Naive thymus-derived CD4-positive, alpha-beta T cell (primary cell): ENCODE measurements at regions not wholly inside any gene's neighbourhood (a gene's known extent, or its start where the extent isn't known, plus 50 kb on each side); places are given as distances from the start of the nearest gene placed in this dataset.

Experiments used
- ATAC-seq: fragments of 150-1000 bp; cut with Tn5 transposase; 2 replicates; pipeline ENCODE4 v1.10.0; 2021; ENCODE audit warnings: mild to moderate bottlenecking, moderate library complexity
- CTCF ChIA-PET: fragments of 350-600 bp; sonication (Branson Sonifier 250); formaldehyde crosslinking; loops from one replicate; lab custom pipeline; 2021; ENCODE audit warnings: antibody characterized with exemption; lab: Charles Lee
- POLR2A ChIA-PET: fragments of 350-600 bp; sonication (Branson Sonifier 250); formaldehyde crosslinking; loops from one replicate; lab custom pipeline; 2021; ENCODE audit warnings: antibody characterized with exemption, inconsistent platforms; lab: Charles Lee
- DNase-seq, 9 donors: peaks; one replicate each; pipeline versions ENCODE4 v3.0.0 to v3.0.0-alpha.2; 2020 to 2022; ENCODE audit warnings: mixed read lengths in 1 of 9
- H3K27ac ChIP-seq: one replicate; pipeline ENCODE4 v1.7.0; 2013; ENCODE audit warnings: mild to moderate bottlenecking, low read depth, low read length, moderate library complexity
- H3K27me3 ChIP-seq, 2 donors: one replicate each; pipeline ENCODE4 v1.7.0; 2013; ENCODE audit warnings: low read length in 2 of 2, mild to moderate bottlenecking in 2 of 2, moderate library complexity in 2 of 2; ENCODE audit not compliant: control insufficient read depth in 2 of 2, insufficient read depth in 2 of 2
- H3K36me3 ChIP-seq, 3 experiments: 1 replicate in 2 of 3; 2 replicates in 1 of 3; pipeline ENCODE4 v1.7.0; 2013; ENCODE audit warnings: low read length in 3 of 3, mild to moderate bottlenecking in 3 of 3, moderate library complexity in 1 of 3; ENCODE audit not compliant: insufficient read depth in 3 of 3, control insufficient read depth in 2 of 3
- H3K4me1 ChIP-seq, 2 donors: one replicate each; pipeline ENCODE4 v1.7.0; 2013; ENCODE audit warnings: low read length in 2 of 2, mild to moderate bottlenecking in 2 of 2, moderate library complexity in 1 of 2; ENCODE audit not compliant: control insufficient read depth in 2 of 2, insufficient read depth in 2 of 2
- H3K4me3 ChIP-seq: 2 replicates; pipeline ENCODE4 v1.7.0; 2013; ENCODE audit warnings: mild to moderate bottlenecking, low read length
- H3K9me3 ChIP-seq, 3 experiments: 1 replicate in 2 of 3; 2 replicates in 1 of 3; pipeline ENCODE4 v1.7.0; 2013; ENCODE audit warnings: low read length in 3 of 3; ENCODE audit not compliant: control insufficient read depth in 2 of 3
- H3K27ac Mint-ChIP-seq, 9 donors: one replicate each; pipeline ENCODE4 v1.8.0; 2020 to 2022; ENCODE audit warnings: mixed read lengths in 9 of 9, mild to moderate bottlenecking in 8 of 9, moderate library complexity in 5 of 9, inconsistent platforms in 2 of 9
- H3K27me3 Mint-ChIP-seq, 5 donors: one replicate each; pipeline ENCODE4 v1.8.0; 2021 to 2022; ENCODE audit warnings: mixed read lengths in 5 of 5, mild to moderate bottlenecking in 1 of 5
- H3K36me3 Mint-ChIP-seq, 5 donors: one replicate each; pipeline ENCODE4 v1.8.0; 2020 to 2022; ENCODE audit warnings: mixed read lengths in 5 of 5, mild to moderate bottlenecking in 3 of 5, inconsistent platforms in 1 of 5
- H3K4me1 Mint-ChIP-seq, 7 donors: one replicate each; pipeline ENCODE4 v1.8.0; 2020 to 2022; ENCODE audit warnings: mixed read lengths in 7 of 7, mild to moderate bottlenecking in 3 of 7, inconsistent platforms in 1 of 7
- H3K4me3 Mint-ChIP-seq, 10 donors: one replicate each; pipeline ENCODE4 v1.8.0; 2020 to 2022; ENCODE audit warnings: mild to moderate bottlenecking in 10 of 10, mixed read lengths in 10 of 10, moderate library complexity in 6 of 10, inconsistent platforms in 2 of 10
- H3K9me3 Mint-ChIP-seq, 11 donors: one replicate each; pipeline ENCODE4 v1.8.0; 2020 to 2022; ENCODE audit warnings: mixed read lengths in 11 of 11, mild to moderate bottlenecking in 4 of 11, inconsistent platforms in 1 of 11, moderate library complexity in 1 of 11
- intact Hi-C, 2 donors: fragments of 100-400 bp; cut with micrococcal nuclease; formaldehyde crosslinking; loops; one replicate each; pipeline ENCODE4 v1.15.1; 2023

- ATAC-seq: no peak
- intact Hi-C loops: loop anchor here in 1 of 2 donors (1.0 to 10.0 kb wide), 4 partner anchors 9 to 545 kb away; no protein-coding TSS in a partner anchor
- Histone ChIP-seq H3K27ac (no peak overlapping the region), H3K4me1 (no peaks in the 10 kb centered on the region), H3K9me3 (no peaks in the 10 kb centered on the region), H3K36me3 (no peaks in the 10 kb centered on the region), H3K27me3 (no peaks in the 10 kb centered on the region), H3K4me3 (no peak overlapping the region)
- no peak for DNase-seq
- Mint-ChIP-seq H3K4me1 (peaks cover 0 to 4% (median 0%) of the 10 kb centered on the region in 7 donors), H3K36me3 (peaks cover 0 to 2% (median 0%) of the 10 kb centered on the region in 5 donors), H3K9me3 (peaks cover 0 to 4% (median 0%) of the 10 kb centered on the region in 11 donors), H3K27me3 (peaks cover 0 to 9% (median 0%) of the 10 kb centered on the region in 5 donors), H3K4me3 (no peak overlapping the region), H3K27ac (no peak overlapping the region)
- ChIA-PET CTCF (no interaction called here), POLR2A (no interaction called here)
Observed at GRCh38 chr1:193749868-193750267, 563.5 kb upstream of the B3GALT2 start.

- no peak for ATAC-seq
- no peaks in the 10 kb centered on the region for H3K36me3 Mint-ChIP-seq
- no peaks in the 10 kb centered on the region for H3K27me3 ChIP-seq
Observed at GRCh38 chr1:193747579-193747978, 561.2 kb upstream of the B3GALT2 start.

GRCh38 chr1:193741228-193741627 is 554.8 kb upstream of the B3GALT2 start:
- Histone ChIP-seq H3K27me3 (no peaks in the 10 kb centered on the region), H3K9me3 (no peaks in the 10 kb centered on the region), H3K27ac (no peak overlapping the region), H3K36me3 (no peaks in the 10 kb centered on the region), H3K4me3 (no peak overlapping the region), H3K4me1 (no peaks in the 10 kb centered on the region)
- no peak for ATAC-seq
- Mint-ChIP-seq H3K4me3 (no peak overlapping the region), H3K4me1 (peaks cover 0 to 8% (median 0%) of the 10 kb centered on the region in 7 donors), H3K27me3 (peaks cover 0 to 9% (median 0%) of the 10 kb centered on the region in 5 donors), H3K27ac (no peak overlapping the region), H3K9me3 (peaks cover 0 to 5% (median 0%) of the 10 kb centered on the region in 11 donors), H3K36me3 (peaks cover 0 to 3% (median 0%) of the 10 kb centered on the region in 5 donors)
- intact Hi-C loops: loop anchor here in 1 of 2 donors (1.0 kb wide), 1 partner anchor 9 kb away; no protein-coding TSS in a partner anchor
- ChIA-PET CTCF (interaction anchor here (1.2 kb wide), 1 partner anchor 11 kb away, joined by 4 read pairs; no protein-coding TSS in a partner anchor), POLR2A (no interaction called here)
- DNase-seq: no peak

More at GRCh38 chr1:193747579-193747978, 561.2 kb upstream of the B3GALT2 start:
- Mint-ChIP-seq H3K4me3 (no peak overlapping the region), H3K9me3 (peaks cover 0 to 3% (median 0%) of the 10 kb centered on the region in 11 donors), H3K27ac (no peak overlapping the region), H3K4me1 (no peaks in the 10 kb centered on the region), H3K27me3 (peaks cover 0 to 9% (median 0%) of the 10 kb centered on the region in 5 donors)
- DNase-seq: no peak
- H3K4me3 ChIP-seq: no peak overlapping the region
- no peak overlapping the region for H3K27ac ChIP-seq
- H3K4me1 ChIP-seq: no peaks in the 10 kb centered on the region
- ChIA-PET POLR2A (no interaction called here), CTCF (no interaction called here)
- no peaks in the 10 kb centered on the region for H3K9me3 ChIP-seq
- intact Hi-C loops: no loop called here
- H3K36me3 ChIP-seq: no peaks in the 10 kb centered on the region

GRCh38 chr1:193740762-193741161 is 554.3 kb upstream of the B3GALT2 start:
- no peaks in the 10 kb centered on the region for H3K27me3 ChIP-seq
- no peak overlapping the region for H3K4me3 ChIP-seq
- Mint-ChIP-seq H3K4me1 (peaks cover 0 to 8% (median 0%) of the 10 kb centered on the region in 7 donors), H3K9me3 (peaks cover 0 to 5% (median 0%) of the 10 kb centered on the region in 11 donors), H3K27me3 (peaks cover 0 to 5% (median 0%) of the 10 kb centered on the region in 5 donors), H3K36me3 (peaks cover 0 to 3% (median 0%) of the 10 kb centered on the region in 5 donors), H3K4me3 (no peak overlapping the region), H3K27ac (no peak overlapping the region)
- ATAC-seq (no peak), DNase-seq (no peak)
- H3K4me1 ChIP-seq: no peaks in the 10 kb centered on the region
- POLR2A ChIA-PET: no interaction called here
- H3K36me3 ChIP-seq: no peaks in the 10 kb centered on the region
- intact Hi-C loops: loop anchor here in 1 of 2 donors (1.0 kb wide), 1 partner anchor 10 kb away; no protein-coding TSS in a partner anchor
- CTCF ChIA-PET: interaction anchor here (1.2 kb wide), 1 partner anchor 11 kb away, joined by 4 read pairs; no protein-coding TSS in a partner anchor
- no peak overlapping the region for H3K27ac ChIP-seq
- H3K9me3 ChIP-seq: no peaks in the 10 kb centered on the region

GRCh38 chr1:193736507-193736906 is 550.1 kb upstream of the B3GALT2 start:
- ChIA-PET POLR2A (interaction anchor here (1.4 kb wide), 1 partner anchor 9 kb away, joined by 5 read pairs; no protein-coding TSS in a partner anchor), CTCF (no interaction called here)
- DNase-seq (no peak), ATAC-seq (no peak)
- Histone ChIP-seq H3K4me1 (no peaks in the 10 kb centered on the region), H3K27ac (no peak overlapping the region), H3K36me3 (no peaks in the 10 kb centered on the region), H3K9me3 (no peaks in the 10 kb centered on the region), H3K27me3 (no peaks in the 10 kb centered on the region), H3K4me3 (no peak overlapping the region)
- Mint-ChIP-seq H3K36me3 (no peaks in the 10 kb centered on the region), H3K27ac (no peak overlapping the region), H3K27me3 (no peaks in the 10 kb centered on the region), H3K4me1 (peaks cover 0 to 8% (median 0%) of the 10 kb centered on the region in 7 donors), H3K9me3 (no peaks in the 10 kb centered on the region), H3K4me3 (no peak overlapping the region)
- intact Hi-C loops: no loop called here

- Histone ChIP-seq H3K27me3 (no peaks in the 10 kb centered on the region), H3K9me3 (no peaks in the 10 kb centered on the region), H3K36me3 (no peaks in the 10 kb centered on the region), H3K4me3 (no peak overlapping the region), H3K27ac (no peak overlapping the region), H3K4me1 (no peaks in the 10 kb centered on the region)
- no peak for ATAC-seq
- H3K4me1 Mint-ChIP-seq: peaks cover 0 to 8% (median 0%) of the 10 kb centered on the region in 7 donors
- H3K9me3 Mint-ChIP-seq: no peaks in the 10 kb centered on the region
- POLR2A ChIA-PET: no interaction called here
- H3K36me3 Mint-ChIP-seq: no peaks in the 10 kb centered on the region
- DNase-seq: no peak
- H3K27ac Mint-ChIP-seq: no peak overlapping the region
- intact Hi-C loops: no loop called here
- CTCF ChIA-PET: no interaction called here
- H3K4me3 Mint-ChIP-seq: no peak overlapping the region
- no peaks in the 10 kb centered on the region for H3K27me3 Mint-ChIP-seq
Observed at GRCh38 chr1:193733674-193734073, 547.3 kb upstream of the B3GALT2 start.

- Histone ChIP-seq H3K27ac (no peak overlapping the region), H3K36me3 (no peaks in the 10 kb centered on the region), H3K4me1 (no peaks in the 10 kb centered on the region), H3K27me3 (no peaks in the 10 kb centered on the region), H3K4me3 (no peak overlapping the region), H3K9me3 (no peaks in the 10 kb centered on the region)
- ChIA-PET CTCF (no interaction called here), POLR2A (no interaction called here)
- intact Hi-C loops: no loop called here
- H3K9me3 Mint-ChIP-seq: no peaks in the 10 kb centered on the region
- H3K4me3 Mint-ChIP-seq: no peak overlapping the region
- no peaks in the 10 kb centered on the region for H3K36me3 Mint-ChIP-seq
- ATAC-seq (no peak), DNase-seq (no peak)
- no peaks in the 10 kb centered on the region for H3K27me3 Mint-ChIP-seq
- peaks cover 0 to 4% (median 0%) of the 10 kb centered on the region in 7 donors for H3K4me1 Mint-ChIP-seq
- no peak overlapping the region for H3K27ac Mint-ChIP-seq
Observed at GRCh38 chr1:193730017-193730416, 543.6 kb upstream of the B3GALT2 start.
